SK-N-SH treated with all-trans-retinoic acid at 6 μM for 48 hours (cell line): ENCODE measurements at regions not wholly inside any gene's neighbourhood (a gene's known extent, or its start where the extent isn't known, plus 50 kb on each side); places are given as distances from the start of the nearest gene placed in this dataset.

Source experiments
- ATAC-seq: fragments of 200-7000 bp; cut with Tn5 transposase; 3 replicates; pipeline ENCODE4 v1.9.1; 2020; ENCODE audit warnings: mild to moderate bottlenecking, moderate library complexity
- ARNTL ChIP-seq: fragments of 450-650 bp; formaldehyde crosslinking; IDR thresholded peaks from 2 replicates; pipeline ENCODE4 v1.5.0; 2020; ENCODE audit warnings: low read depth, mild to moderate bottlenecking, moderate library complexity, borderline replicate concordance
- CSDC2 ChIP-seq: fragments of 250-450 bp; sonication (Bioruptor Pico); IDR thresholded peaks from 2 replicates; pipeline ENCODE4 v1.5.0; 2020; ENCODE audit warnings: mild to moderate bottlenecking, moderate library complexity
- ESRRG ChIP-seq: fragments of 250-450 bp; sonication (Bioruptor Pico); IDR thresholded peaks from 2 replicates; pipeline ENCODE4 v1.6.1; 2021; ENCODE audit warnings: mild to moderate bottlenecking
- GLIS3 ChIP-seq: fragments of 250-450 bp; sonication (Bioruptor Pico); IDR thresholded peaks from 2 replicates; pipeline ENCODE4 v1.5.0; 2020; ENCODE audit warnings: mild to moderate bottlenecking, moderate library complexity
- ISL1 ChIP-seq: fragments of 250-450 bp; sonication (Bioruptor Pico); IDR thresholded peaks from 2 replicates; pipeline ENCODE4 v2.1.2; 2022; ENCODE audit warnings: mild to moderate bottlenecking, moderate library complexity
- RARB ChIP-seq: fragments of 250-450 bp; sonication (Bioruptor Pico); IDR thresholded peaks from 2 replicates; pipeline ENCODE4 v1.8.0; 2021; ENCODE audit warnings: mild to moderate bottlenecking, moderate library complexity
- SNAI2 ChIP-seq: fragments of 250-450 bp; sonication (Bioruptor Pico); IDR thresholded peaks from 2 replicates; pipeline ENCODE4 v1.5.0; 2020; ENCODE audit warnings: mild to moderate bottlenecking, moderate library complexity
- TCF4 ChIP-seq: fragments of 250-450 bp; sonication (Bioruptor Pico); IDR thresholded peaks from 2 replicates; pipeline ENCODE4 v1.8.0; 2021; ENCODE audit warnings: mild to moderate bottlenecking, moderate library complexity, borderline replicate concordance
- TOX ChIP-seq: fragments of 250-450 bp; sonication (Bioruptor Pico); IDR thresholded peaks from 2 replicates; pipeline ENCODE4 v1.8.0; 2021; ENCODE audit warnings: mild to moderate bottlenecking, moderate library complexity, borderline replicate concordance
- ZFP3 ChIP-seq: fragments of 250-450 bp; sonication (Bioruptor Pico); IDR thresholded peaks from 2 replicates; pipeline ENCODE4 v1.5.0; 2020; ENCODE audit warnings: mild to moderate bottlenecking, moderate library complexity
- ZFP30 ChIP-seq: fragments of 450-650 bp; formaldehyde crosslinking; IDR thresholded peaks from 2 replicates; pipeline ENCODE4 v1.5.0; 2022; ENCODE audit warnings: mild to moderate bottlenecking, moderate library complexity
- ZNF565 ChIP-seq: fragments of 450-650 bp; formaldehyde crosslinking; conservative IDR thresholded peaks from 2 replicates; pipeline ENCODE4 v1.5.0; 2020; ENCODE audit warnings: low read depth, mild to moderate bottlenecking, moderate library complexity
- ZNF70 ChIP-seq: fragments of 450-650 bp; formaldehyde crosslinking; IDR thresholded peaks from 2 replicates; pipeline ENCODE4 v1.5.0; 2020; ENCODE audit warnings: mild to moderate bottlenecking, moderate library complexity
- ZNF8 ChIP-seq: fragments of 450-650 bp; formaldehyde crosslinking; IDR thresholded peaks from 2 replicates; pipeline ENCODE4 v1.5.0; 2020; ENCODE audit warnings: mild to moderate bottlenecking, moderate library complexity
- TF ChIP-seq, protein P1 (sequence below): fragments of 250-450 bp; sonication (Bioruptor Pico); IDR thresholded peaks from 2 replicates; pipeline ENCODE4 v1.5.1; 2021; ENCODE audit warnings: mild to moderate bottlenecking, moderate library complexity
- TF ChIP-seq, protein P2 (sequence below): fragments of 250-450 bp; sonication (Bioruptor Pico); IDR thresholded peaks from 2 replicates; pipeline ENCODE4 v1.5.0; 2020; ENCODE audit warnings: mild to moderate bottlenecking, moderate library complexity
- TF ChIP-seq, protein P3 (sequence below): fragments of 250-450 bp; sonication (Bioruptor Pico); IDR thresholded peaks from 2 replicates; pipeline ENCODE4 v1.8.0; 2020; ENCODE audit warnings: mild to moderate bottlenecking, moderate library complexity, borderline replicate concordance

DNA sequence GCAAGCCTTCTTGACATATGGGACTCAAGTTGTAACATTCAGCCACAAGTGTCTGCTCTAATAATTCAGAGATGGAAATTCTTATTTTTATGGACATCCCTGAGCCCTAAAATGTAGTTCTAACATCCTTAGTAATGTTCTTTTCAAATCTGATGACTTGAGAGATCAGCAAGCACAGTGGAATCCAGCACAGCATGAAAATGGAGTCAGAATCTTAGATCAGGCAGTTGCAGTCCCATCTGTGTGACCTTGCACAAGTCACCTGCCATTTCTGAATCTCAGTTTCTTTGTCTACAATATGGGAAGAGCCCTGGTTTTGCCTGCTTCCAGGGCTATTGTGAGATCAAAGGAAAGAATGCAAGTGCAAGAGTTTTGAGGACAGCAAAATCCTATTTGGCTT lies 183.9 kb upstream of the LPP start (continued):
- no peak for TF ChIP-seq SNAI2 (CRISPR knock-in tag)

DNA sequence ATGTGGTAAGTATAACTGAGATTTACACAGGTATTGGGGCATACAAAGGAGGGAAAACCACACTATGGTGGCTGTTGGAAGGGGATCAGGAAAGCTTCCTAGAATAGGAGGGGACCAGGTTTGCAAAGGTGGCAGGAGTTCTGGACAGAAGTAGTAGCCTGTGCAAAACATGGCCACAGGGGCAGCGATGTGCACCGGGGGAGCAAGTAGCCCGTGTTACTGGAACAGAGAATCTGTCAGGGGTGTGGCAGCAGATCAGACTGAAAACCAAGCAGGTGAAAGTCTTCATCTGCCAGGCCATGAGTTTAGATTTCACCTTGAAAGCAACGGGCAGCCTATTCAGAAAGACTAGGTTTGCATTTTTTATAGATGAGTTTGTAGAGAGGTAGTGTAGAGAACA lies 182.3 kb upstream of the LPP start:
- TF ChIP-seq RARB (CRISPR knock-in tag) (no peak), TOX (no peak)
- peak; percentile 55; the same call in 2 of the 3 replicates for ATAC-seq

DNA sequence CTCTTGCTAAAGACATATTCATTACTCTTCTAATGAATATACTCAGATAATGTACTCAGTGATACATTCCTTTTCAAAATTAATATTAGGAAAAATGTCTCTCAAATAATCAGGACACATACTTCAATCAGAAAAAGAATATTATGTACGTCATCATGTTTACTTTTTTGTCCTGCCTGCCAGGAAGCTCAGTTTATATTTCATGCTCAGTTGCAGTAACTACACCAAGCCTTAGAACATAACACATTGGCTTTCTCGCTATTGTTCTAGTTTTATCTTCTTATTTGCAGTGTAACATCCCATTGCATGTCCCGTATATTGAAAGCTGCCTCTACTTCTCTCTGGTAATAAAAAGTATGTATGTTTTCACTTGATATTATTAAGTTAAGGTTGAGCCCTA lies 181.5 kb upstream of the LPP start:
- TF ChIP-seq, protein P1, sequence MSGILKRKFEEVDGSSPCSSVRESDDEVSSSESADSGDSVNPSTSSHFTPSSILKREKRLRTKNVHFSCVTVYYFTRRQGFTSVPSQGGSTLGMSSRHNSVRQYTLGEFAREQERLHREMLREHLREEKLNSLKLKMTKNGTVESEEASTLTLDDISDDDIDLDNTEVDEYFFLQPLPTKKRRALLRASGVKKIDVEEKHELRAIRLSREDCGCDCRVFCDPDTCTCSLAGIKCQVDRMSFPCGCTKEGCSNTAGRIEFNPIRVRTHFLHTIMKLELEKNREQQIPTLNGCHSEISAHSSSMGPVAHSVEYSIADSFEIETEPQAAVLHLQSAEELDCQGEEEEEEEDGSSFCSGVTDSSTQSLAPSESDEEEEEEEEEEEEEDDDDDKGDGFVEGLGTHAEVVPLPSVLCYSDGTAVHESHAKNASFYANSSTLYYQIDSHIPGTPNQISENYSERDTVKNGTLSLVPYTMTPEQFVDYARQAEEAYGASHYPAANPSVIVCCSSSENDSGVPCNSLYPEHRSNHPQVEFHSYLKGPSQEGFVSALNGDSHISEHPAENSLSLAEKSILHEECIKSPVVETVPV: no peak
- no peak for ATAC-seq

DNA sequence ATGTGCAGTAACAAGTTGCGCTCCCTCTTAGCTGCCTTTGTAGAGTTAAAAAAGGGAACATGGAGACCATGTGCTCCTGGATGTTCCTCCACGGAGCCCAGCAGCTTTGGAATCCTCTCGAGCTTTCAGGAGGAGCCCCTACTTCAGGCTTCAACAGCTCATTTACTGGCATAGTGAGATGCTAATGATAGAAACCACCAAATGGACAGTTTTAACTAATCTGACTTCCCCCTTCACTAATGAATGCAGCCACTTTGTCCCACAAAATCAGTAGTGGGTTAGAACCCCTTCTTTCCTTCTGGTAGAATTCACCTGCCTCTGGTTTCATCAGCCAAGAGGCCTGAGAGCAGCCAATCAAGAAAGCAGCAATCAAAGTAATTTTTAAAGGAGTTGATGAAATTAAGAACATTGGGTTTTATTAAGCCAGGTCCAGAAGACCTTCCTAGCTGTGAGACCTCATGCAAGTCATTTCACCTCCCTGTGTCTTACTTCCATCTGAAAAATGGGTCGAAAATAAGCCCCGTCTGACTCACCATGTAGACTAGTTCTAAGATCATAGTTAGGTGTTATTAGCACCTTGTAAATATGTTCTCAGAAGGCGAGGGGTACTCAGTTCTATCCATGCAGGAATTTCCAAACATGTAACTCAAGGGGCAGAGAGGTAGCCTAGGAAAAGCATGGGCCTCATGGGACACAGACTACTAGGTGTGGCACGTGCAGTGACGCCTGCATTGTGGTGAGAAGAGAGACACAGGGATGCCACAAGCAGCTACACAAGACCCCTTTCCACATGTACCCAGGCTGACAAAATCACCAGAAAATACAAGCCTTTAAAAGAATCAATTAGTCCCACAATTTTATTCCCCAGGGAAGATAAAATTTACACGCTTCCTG lies 179.7 kb upstream of the LPP start:
- TF ChIP-seq RARB (CRISPR knock-in tag) (no peak), ZFP30 (CRISPR knock-in tag) (no peak), ZNF8 (CRISPR knock-in tag) (no peak), TCF4 (no peak), TOX (no peak), ESRRG (CRISPR knock-in tag) (no peak), CSDC2 (CRISPR knock-in tag) (no peak), ZNF70 (CRISPR knock-in tag) (no peak), GLIS3 (CRISPR knock-in tag) (no peak)
- TF ChIP-seq, protein P1: no peak
- TF ChIP-seq, protein P2, sequence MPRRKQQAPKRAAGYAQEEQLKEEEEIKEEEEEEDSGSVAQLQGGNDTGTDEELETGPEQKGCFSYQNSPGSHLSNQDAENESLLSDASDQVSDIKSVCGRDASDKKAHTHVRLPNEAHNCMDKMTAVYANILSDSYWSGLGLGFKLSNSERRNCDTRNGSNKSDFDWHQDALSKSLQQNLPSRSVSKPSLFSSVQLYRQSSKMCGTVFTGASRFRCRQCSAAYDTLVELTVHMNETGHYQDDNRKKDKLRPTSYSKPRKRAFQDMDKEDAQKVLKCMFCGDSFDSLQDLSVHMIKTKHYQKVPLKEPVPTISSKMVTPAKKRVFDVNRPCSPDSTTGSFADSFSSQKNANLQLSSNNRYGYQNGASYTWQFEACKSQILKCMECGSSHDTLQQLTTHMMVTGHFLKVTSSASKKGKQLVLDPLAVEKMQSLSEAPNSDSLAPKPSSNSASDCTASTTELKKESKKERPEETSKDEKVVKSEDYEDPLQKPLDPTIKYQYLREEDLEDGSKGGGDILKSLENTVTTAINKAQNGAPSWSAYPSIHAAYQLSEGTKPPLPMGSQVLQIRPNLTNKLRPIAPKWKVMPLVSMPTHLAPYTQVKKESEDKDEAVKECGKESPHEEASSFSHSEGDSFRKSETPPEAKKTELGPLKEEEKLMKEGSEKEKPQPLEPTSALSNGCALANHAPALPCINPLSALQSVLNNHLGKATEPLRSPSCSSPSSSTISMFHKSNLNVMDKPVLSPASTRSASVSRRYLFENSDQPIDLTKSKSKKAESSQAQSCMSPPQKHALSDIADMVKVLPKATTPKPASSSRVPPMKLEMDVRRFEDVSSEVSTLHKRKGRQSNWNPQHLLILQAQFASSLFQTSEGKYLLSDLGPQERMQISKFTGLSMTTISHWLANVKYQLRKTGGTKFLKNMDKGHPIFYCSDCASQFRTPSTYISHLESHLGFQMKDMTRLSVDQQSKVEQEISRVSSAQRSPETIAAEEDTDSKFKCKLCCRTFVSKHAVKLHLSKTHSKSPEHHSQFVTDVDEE: no peak
- no peak for ATAC-seq

DNA sequence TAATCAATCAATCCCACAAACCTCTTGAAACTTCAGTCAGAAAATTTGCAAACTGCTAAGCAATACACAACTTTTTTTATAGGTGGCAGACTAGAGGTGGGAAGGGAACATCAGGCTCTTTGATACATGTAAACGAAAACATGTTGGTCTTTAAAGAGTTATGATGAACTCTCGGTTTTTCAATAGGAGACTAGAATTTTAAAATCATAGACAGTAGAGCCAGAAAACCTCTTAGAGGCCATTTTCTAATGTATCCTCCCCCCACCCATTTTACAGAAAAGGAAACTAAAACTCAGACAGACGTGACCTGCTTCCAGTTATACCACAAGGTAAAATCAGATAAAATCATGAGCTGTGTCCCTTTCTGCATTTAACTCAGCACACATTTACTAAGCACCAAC lies 179.1 kb upstream of the LPP start:
- TF ChIP-seq ZNF565: no peak
- no peak for TF ChIP-seq TOX
- TF ChIP-seq ZNF8 (CRISPR knock-in tag): no peak
- TF ChIP-seq ZNF70 (CRISPR knock-in tag): no peak
- TF ChIP-seq ARNTL (CRISPR knock-in tag): no peak
- TF ChIP-seq ISL1 (CRISPR knock-in tag): no peak
- TF ChIP-seq ZFP30 (CRISPR knock-in tag): no peak
- ATAC-seq: peak; percentile 68

DNA sequence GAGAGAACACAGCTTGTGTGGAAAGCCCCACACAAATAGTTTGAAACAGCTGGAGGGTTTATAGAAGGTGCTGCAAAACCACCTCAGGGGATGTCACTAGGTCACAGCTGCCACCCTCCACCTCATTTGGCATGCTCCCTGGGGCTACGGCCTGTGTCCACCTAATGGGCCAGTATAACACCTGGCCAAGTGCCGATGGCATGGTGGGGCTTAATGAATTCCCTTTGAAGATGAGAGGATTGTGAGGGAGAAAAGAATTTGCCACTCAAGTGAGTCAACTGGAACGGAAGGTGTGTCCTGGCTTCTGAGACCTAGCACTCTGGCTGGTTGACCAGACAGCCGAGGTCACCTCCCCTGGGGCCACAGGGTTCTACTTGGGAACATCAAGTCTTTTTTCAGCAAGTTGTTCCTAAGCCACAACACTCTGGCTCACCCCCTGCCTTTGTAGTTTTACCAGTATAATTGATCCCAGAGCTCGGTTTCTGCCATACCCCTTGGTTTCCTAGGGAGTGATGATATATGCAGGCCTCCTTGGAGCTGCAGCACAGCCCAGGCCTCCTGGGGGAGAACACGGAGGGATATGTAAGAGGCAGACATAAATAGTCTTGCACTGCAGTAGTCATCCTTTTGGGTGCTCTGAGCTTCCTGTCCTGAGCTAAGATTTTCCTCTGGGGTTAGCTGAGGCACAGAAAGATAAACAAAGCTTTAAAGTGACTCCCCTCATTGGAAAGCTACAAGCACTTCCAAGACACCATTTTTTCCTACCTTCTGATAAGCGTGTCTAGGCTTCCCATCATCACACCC lies 178.2 kb upstream of the LPP start:
- ATAC-seq: no peak

More for the DNA sequence above, 178.2 kb upstream of the LPP start:
- TF ChIP-seq, protein P2: no peak
- no peak for TF ChIP-seq SNAI2 (CRISPR knock-in tag)
- TF ChIP-seq ZNF8 (CRISPR knock-in tag): no peak
- TF ChIP-seq CSDC2 (CRISPR knock-in tag): no peak
- TF ChIP-seq ISL1 (CRISPR knock-in tag): no peak
- TF ChIP-seq, protein P3, sequence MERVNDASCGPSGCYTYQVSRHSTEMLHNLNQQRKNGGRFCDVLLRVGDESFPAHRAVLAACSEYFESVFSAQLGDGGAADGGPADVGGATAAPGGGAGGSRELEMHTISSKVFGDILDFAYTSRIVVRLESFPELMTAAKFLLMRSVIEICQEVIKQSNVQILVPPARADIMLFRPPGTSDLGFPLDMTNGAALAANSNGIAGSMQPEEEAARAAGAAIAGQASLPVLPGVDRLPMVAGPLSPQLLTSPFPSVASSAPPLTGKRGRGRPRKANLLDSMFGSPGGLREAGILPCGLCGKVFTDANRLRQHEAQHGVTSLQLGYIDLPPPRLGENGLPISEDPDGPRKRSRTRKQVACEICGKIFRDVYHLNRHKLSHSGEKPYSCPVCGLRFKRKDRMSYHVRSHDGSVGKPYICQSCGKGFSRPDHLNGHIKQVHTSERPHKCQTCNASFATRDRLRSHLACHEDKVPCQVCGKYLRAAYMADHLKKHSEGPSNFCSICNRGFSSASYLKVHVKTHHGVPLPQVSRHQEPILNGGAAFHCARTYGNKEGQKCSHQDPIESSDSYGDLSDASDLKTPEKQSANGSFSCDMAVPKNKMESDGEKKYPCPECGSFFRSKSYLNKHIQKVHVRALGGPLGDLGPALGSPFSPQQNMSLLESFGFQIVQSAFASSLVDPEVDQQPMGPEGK (CRISPR knock-in tag): no peak
- no peak for TF ChIP-seq ZFP3
- TF ChIP-seq, protein P1: no peak
